Adipocyte (in vitro differentiated cells): ENCODE measurements at regions not wholly inside any gene's neighbourhood (a gene's known extent, or its start where the extent isn't known, plus 50 kb on each side); places are given as distances from the start of the nearest gene placed in this dataset.

Source experiments
- DNase-seq: peaks from one replicate; pipeline ENCODE4 v3.0.0-alpha.2; 2015; ENCODE audit warnings: low read depth
- H3K27me3 ChIP-seq: replicated peaks from 2 replicates; pipeline ENCODE4 v1.7.0; 2013; ENCODE audit warnings: mild to moderate bottlenecking, low read length, moderate library complexity; ENCODE audit not compliant: control insufficient read depth, insufficient read depth
- H3K36me3 ChIP-seq: 2 replicates; pipeline ENCODE4 v1.7.0; 2013; ENCODE audit warnings: low read length, mild to moderate bottlenecking, moderate library complexity; ENCODE audit not compliant: control insufficient read depth, insufficient read depth, severe bottlenecking
- H3K4me1 ChIP-seq: 2 replicates; pipeline ENCODE4 v1.7.0; 2013; ENCODE audit warnings: mild to moderate bottlenecking, low read length, moderate library complexity; ENCODE audit not compliant: control insufficient read depth, insufficient read depth
- H3K4me3 ChIP-seq: 2 replicates; pipeline ENCODE4 v1.7.0; 2013; ENCODE audit warnings: mild to moderate bottlenecking, low read length, moderate library complexity
- H3K9ac ChIP-seq: 2 replicates; pipeline ENCODE4 v1.7.0; 2013; ENCODE audit warnings: mild to moderate bottlenecking, low read length, moderate library complexity
- H3K9me3 ChIP-seq: 2 replicates; pipeline ENCODE4 v1.7.0; 2013; ENCODE audit warnings: mild to moderate bottlenecking, low read length, moderate library complexity; ENCODE audit not compliant: control insufficient read depth

DNA sequence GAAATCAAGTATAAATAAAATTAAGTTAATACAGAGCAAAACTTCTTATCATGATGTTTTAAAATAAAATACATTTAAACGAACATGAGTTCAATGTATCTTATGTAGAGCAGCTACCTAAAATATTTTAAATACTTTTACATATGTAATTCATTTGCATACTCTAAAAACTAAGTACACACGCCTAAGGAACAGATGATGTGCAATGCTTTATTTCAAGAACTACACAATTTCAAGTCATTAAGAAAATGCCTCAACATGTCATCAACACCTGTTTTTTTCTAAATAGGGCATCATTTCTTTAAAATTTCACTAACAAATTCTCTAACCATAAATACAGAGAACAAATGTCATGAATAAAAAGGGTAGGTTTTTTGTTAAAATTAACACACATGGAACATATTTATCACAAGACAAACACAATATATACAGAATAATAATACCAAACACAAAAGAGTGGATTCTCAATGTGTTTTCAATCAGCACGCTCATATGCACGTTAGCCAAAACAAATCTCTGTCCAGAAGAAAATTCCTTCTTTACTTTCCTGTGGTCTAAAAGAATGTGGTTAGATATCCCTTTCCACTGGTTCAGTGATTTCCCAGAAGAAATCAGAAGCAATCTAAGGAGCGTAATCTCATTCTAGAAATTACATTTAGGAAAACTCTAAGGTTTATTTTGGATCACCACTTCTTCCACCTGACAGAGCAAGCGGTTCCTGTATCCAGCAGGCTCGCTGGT, 73.0 kb upstream of the PFKP start:
- peak; percentile 79 for DNase-seq
- Histone ChIP-seq H3K4me3 (no peak overlapping the region), H3K27me3 (peaks cover 4% of the 10 kb centered on the region), H3K9me3 (peaks cover 6% of the 10 kb centered on the region), H3K36me3 (no peaks in the 10 kb centered on the region), H3K4me1 (no peaks in the 10 kb centered on the region), H3K9ac (no peak overlapping the region)

DNA sequence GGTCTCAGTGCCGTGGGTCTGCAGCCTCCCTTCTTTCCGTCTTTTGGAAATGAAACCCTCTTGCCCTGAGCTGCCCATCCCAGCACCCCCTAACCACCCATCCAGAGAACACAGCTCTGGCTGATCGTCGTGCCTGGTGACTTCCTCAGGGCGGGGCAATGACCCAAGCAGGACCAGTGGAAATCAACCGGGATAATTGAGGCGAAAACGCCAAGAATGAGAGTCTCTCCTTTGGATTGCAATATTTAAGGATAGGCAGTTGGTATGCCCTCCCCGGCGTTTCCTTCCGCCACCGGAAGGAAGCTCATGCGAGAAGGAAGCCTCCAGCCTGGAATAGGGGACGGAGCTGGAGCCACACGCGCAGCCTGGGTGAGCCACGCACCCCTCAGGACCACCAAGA, 73.7 kb upstream of the PFKP start:
- no peak overlapping the region for H3K4me3 ChIP-seq
- no peak overlapping the region for H3K9ac ChIP-seq
- no peaks in the 10 kb centered on the region for H3K36me3 ChIP-seq
- no peak for DNase-seq
- no peaks in the 10 kb centered on the region for H3K4me1 ChIP-seq
- peaks cover 12% of the 10 kb centered on the region for H3K9me3 ChIP-seq
- H3K27me3 ChIP-seq: peaks cover 11% of the 10 kb centered on the region

DNA sequence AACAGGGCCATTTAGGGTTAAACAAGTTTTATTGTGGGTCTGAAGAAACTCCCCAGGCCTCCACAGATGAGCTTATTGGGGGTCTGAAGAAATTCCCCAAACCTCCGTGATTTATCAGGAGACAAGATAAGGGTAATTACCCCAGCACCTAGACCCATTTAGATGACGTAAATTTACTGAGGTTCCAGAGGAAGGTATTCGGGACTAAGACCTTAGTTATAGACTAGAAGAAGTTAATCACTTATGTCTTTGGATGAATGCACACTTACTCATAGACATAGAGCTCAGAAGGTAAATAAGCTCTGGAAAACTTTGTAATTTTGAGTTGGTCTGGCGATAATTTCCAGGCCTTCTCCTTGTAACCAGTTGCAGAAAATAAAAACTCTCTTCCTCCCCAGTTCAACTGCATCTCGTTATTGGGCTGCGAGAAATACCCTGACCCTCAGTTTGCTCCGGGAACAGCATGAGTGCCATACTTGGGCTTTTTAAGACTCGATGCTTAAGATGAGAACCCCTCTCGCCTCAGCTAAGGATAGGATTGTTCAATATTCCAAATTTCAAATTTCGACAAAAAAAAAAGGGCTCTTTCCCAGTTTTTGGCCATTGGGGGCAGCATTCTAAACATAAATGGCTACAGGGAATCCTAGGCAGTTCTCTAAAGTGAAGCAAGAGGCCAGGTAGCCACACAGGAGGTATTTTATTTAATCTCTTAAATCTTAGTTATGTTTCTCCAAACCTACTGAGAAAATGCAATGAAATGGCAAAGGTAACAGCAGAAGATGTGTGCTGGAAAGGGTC, 74.7 kb upstream of the PFKP start:
- DNase-seq: peak; percentile 5
- Histone ChIP-seq H3K9me3 (peaks cover 12% of the 10 kb centered on the region), H3K4me1 (no peaks in the 10 kb centered on the region), H3K27me3 (peaks cover 20% of the 10 kb centered on the region), H3K9ac (no peak overlapping the region), H3K36me3 (no peaks in the 10 kb centered on the region), H3K4me3 (no peak overlapping the region)

GRCh38 chr10:2990764-2991163, 76.6 kb upstream of the PFKP start:
- Histone ChIP-seq H3K4me1 (no peaks in the 10 kb centered on the region), H3K27me3 (peaks cover 29% of the 10 kb centered on the region), H3K9me3 (peaks cover 12% of the 10 kb centered on the region), H3K36me3 (no peaks in the 10 kb centered on the region), H3K9ac (no peak overlapping the region), H3K4me3 (no peak overlapping the region)
- DNase-seq: no peak

GRCh38 chr10:2989292-2989947, 77.9 kb upstream of the PFKP start:
- Histone ChIP-seq H3K4me3 (no peak overlapping the region), H3K9ac (no peak overlapping the region), H3K9me3 (peaks cover 12% of the 10 kb centered on the region), H3K27me3 (peaks cover 32% of the 10 kb centered on the region), H3K4me1 (no peaks in the 10 kb centered on the region), H3K36me3 (no peaks in the 10 kb centered on the region)
- DNase-seq: no peak

DNA sequence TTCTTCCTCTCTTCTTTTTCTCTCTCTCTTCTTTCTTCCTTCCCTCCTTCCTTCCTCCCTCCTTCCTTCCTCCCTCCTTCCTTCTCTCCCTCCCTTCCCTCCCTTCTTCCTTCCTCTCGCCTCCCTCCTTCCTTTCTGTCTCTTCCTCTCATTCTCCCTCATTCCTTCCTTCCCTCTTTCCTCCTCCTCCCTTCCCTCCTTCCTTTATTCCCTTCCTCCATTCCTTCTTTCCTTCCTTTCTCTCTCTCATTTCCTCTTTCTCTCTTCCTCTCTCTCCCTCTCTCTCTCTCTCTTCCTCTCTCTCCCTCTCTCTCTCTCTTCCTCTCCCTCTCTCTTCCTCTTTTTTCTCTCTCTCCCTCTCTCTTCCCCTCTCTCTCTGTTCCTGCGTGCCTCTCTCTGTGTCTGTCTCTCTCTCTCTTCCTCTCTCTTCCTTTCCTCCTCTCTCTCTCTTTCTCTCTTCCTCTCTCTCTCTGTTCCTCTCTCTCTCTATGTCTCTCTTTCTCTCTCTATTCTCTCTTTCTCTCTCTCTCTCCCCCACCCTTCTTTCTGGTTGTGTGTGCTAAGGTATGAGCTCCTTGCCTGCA, 80.1 kb upstream of the PFKP start:
- Histone ChIP-seq H3K9ac (no peak overlapping the region), H3K4me3 (no peak overlapping the region), H3K27me3 (peaks cover 32% of the 10 kb centered on the region), H3K36me3 (no peaks in the 10 kb centered on the region), H3K4me1 (no peaks in the 10 kb centered on the region), H3K9me3 (peaks cover 12% of the 10 kb centered on the region)
- DNase-seq: no peak

DNA sequence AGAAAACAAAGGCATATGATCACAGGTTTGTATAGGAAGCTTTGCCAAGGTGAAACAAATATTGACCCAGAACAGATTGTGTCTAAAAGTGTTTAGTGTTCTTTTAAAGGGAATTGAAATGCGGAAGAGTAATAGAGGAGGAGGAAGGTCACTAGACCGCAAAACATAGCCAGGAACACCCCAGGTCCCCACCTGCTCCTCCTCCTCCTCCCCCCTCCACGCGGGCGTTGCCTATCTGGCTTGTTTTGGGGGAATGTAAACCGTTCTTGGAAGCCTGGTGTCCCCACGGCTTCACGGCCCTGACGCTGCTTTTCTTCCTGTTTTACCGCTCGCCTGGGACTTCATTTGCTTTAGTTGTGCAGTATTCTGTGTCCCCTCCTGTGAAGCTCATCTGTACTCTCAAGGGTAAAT, 81.0 kb upstream of the PFKP start:
- no peak for DNase-seq
- peaks cover 32% of the 10 kb centered on the region for H3K27me3 ChIP-seq
- no peaks in the 10 kb centered on the region for H3K4me1 ChIP-seq
- H3K9me3 ChIP-seq: peaks cover 12% of the 10 kb centered on the region
- no peak overlapping the region for H3K9ac ChIP-seq
- no peak overlapping the region for H3K4me3 ChIP-seq
- no peaks in the 10 kb centered on the region for H3K36me3 ChIP-seq

DNA sequence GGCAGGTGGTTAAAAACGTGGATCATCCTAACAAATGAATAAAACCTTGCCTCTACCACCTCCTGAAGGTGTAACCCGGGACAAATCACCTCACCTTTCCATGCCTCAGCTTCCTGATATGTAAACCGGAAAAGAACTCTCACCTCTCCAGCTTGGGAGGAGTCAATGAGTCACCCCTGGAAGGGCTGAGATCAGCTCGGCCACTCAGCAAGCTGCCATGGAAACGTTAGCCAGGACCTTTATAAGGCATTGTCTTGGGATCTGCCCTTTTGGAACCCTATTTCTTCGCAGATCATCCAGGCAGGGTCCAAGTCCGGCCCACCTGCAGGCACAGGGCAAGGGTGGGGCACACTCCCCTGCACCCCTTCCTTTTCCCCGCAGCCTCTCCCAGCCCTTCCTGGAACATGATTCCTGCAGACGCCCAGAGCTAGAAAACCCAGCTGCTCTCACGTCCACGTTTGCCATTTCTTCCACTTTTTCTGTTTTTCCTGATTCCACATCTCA, 81.6 kb upstream of the PFKP start:
- peaks cover 32% of the 10 kb centered on the region for H3K27me3 ChIP-seq
- peaks cover 4% of the 10 kb centered on the region for H3K4me1 ChIP-seq

GRCh38 chr10:2984682-2985081, 82.7 kb upstream of the PFKP start:
- peaks cover 7% of the 10 kb centered on the region for H3K4me1 ChIP-seq
- H3K36me3 ChIP-seq: no peaks in the 10 kb centered on the region
- no peak for DNase-seq

More for the DNA sequence above, 81.6 kb upstream of the PFKP start:
- peak; percentile 12 for DNase-seq
- no peak overlapping the region for H3K4me3 ChIP-seq
- H3K9ac ChIP-seq: no peak overlapping the region
- peaks cover 12% of the 10 kb centered on the region for H3K9me3 ChIP-seq
- no peaks in the 10 kb centered on the region for H3K36me3 ChIP-seq

DNA sequence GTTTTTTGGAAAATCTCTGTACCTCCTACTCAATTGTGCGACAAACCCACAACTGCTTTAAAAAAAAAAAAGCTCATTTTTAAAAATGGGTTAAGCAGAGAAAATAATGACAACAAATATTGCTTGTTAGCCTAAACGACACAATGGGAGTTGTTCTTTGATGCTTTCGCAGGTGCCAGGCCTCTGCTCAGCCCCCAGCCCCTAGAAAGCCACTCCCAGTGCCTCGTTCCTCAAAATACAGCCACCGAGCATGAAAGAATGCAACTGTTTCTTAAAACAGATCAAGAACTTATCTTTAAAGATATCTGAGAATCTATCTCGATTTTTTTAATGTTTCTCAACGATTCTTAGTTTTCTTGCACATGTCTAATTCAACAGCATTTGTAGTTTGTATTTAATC, 85.2 kb upstream of the PFKP start:
- no peaks in the 10 kb centered on the region for H3K36me3 ChIP-seq
- H3K4me1 ChIP-seq: peaks cover 15% of the 10 kb centered on the region
- H3K9ac ChIP-seq: no peak overlapping the region
- DNase-seq: no peak
- H3K27me3 ChIP-seq: peaks cover 7% of the 10 kb centered on the region
- no peak overlapping the region for H3K4me3 ChIP-seq
- no peaks in the 10 kb centered on the region for H3K9me3 ChIP-seq

More at GRCh38 chr10:2984682-2985081, 82.7 kb upstream of the PFKP start:
- peaks cover 9% of the 10 kb centered on the region for H3K9me3 ChIP-seq
- no peak overlapping the region for H3K9ac ChIP-seq
- no peak overlapping the region for H3K4me3 ChIP-seq
- H3K27me3 ChIP-seq: peaks cover 31% of the 10 kb centered on the region

DNA sequence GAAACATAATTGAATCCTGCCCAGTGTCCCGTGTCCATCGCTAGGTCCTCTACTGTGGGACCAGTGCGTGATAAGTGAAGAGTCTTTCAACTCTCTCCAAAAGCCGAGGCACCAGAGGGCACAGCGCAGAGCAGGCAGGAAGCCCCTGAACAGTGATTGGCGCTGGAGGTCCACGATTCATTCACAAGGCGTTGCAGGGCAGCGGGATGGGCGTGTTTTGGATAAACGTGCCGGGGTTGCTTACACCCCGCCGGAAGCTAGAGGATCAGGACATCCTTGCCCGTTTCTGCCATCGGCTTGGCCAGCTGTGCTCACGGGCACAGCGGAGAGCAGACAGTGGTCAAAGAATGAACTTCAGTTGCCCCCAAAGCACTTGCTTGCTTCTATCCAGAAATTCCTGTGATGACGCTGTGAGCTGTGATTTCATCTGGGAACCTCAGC, 86.0 kb upstream of the PFKP start:
- no peak for DNase-seq
- Histone ChIP-seq H3K27me3 (peaks cover 6% of the 10 kb centered on the region), H3K4me1 (peaks cover 15% of the 10 kb centered on the region), H3K4me3 (no peak overlapping the region), H3K36me3 (no peaks in the 10 kb centered on the region), H3K9ac (no peak overlapping the region), H3K9me3 (no peaks in the 10 kb centered on the region)
